ENCODE measurements at regions not wholly inside any gene's neighbourhood (a gene's known extent, or its start where the extent isn't known, plus 50 kb on each side); places are given as distances from the start of the nearest gene placed in this dataset.

- Histone ChIP-seq H2AFZ (ENCODE audit: low read length) (no peak overlapping the region), H3K27ac (ENCODE audit: extremely low read length, insufficient read depth, low read length) (no peak overlapping the region), H4K20me1 (ENCODE audit: insufficient read depth, low read length) (no peaks in the 10 kb centered on the region), H3K36me3 (replicated peaks in 1 of 2; ENCODE audit: control insufficient read depth in 1 of 2, insufficient read depth in 2 of 2, low read length in 2 of 2) (no peaks in the 10 kb centered on the region), H3K9me3 (ENCODE audit: low read length) (no peaks in the 10 kb centered on the region), H3K4me3 (replicated peaks in 1 of 3; ENCODE audit: insufficient read depth in 1 of 3, low read depth in 2 of 3, low read length in 3 of 3) (no peak overlapping the region), H3K27me3 (ENCODE audit: control insufficient read depth in 1 of 2, insufficient read depth in 2 of 2, low read length in 2 of 2) (no peaks in the 10 kb centered on the region; a peak in 1 of 5 replicates), H3K9ac (ENCODE audit: insufficient read depth, low read depth, low read length) (no peak overlapping the region), H3K4me2 (ENCODE audit: low read depth, low read length) (no peak overlapping the region), H3K4me1 (ENCODE audit: insufficient read depth, low read length) (no peaks in the 10 kb centered on the region), H3K79me2 (ENCODE audit: insufficient read depth, low read length) (no peaks in the 10 kb centered on the region)
- ChIA-PET POLR2A (no interaction called here), CTCF (ENCODE audit: low intra/inter-chr PET ratio, low total read pairs) (no interaction called here)
- TF ChIP-seq, protein P1, sequence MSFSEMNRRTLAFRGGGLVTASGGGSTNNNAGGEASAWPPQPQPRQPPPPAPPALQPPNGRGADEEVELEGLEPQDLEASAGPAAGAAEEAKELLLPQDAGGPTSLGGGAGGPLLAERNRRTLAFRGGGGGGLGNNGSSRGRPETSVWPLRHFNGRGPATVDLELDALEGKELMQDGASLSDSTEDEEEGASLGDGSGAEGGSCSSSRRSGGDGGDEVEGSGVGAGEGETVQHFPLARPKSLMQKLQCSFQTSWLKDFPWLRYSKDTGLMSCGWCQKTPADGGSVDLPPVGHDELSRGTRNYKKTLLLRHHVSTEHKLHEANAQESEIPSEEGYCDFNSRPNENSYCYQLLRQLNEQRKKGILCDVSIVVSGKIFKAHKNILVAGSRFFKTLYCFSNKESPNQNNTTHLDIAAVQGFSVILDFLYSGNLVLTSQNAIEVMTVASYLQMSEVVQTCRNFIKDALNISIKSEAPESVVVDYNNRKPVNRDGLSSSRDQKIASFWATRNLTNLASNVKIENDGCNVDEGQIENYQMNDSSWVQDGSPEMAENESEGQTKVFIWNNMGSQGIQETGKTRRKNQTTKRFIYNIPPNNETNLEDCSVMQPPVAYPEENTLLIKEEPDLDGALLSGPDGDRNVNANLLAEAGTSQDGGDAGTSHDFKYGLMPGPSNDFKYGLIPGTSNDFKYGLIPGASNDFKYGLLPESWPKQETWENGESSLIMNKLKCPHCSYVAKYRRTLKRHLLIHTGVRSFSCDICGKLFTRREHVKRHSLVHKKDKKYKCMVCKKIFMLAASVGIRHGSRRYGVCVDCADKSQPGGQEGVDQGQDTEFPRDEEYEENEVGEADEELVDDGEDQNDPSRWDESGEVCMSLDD (CRISPR knock-in tag; IDR thresholded peaks at IDR 0.05; ENCODE audit: borderline replicate concordance): no peak
- no peak for TF ChIP-seq ZNF501 (CRISPR knock-in tag; IDR thresholded peaks at IDR 0.05)
- TF ChIP-seq ZNF431 (CRISPR knock-in tag; IDR thresholded peaks at IDR 0.05; ENCODE audit: borderline replicate concordance, low read depth): no peak
- no peak for TF ChIP-seq BCL6 (CRISPR knock-in tag; IDR thresholded peaks at IDR 0.05)
- no peak for TF ChIP-seq ZNF138 (CRISPR knock-in tag; IDR thresholded peaks at IDR 0.05; ENCODE audit: low read depth)
- no peak for TF ChIP-seq NONO (IDR thresholded peaks at IDR 0.05)
- no peak for TF ChIP-seq NONO (CRISPR knock-in tag; conservative IDR thresholded peaks at IDR 0.05)
- TF ChIP-seq EED (CRISPR knock-in tag; IDR thresholded peaks at IDR 0.05): no peak
- in situ Hi-C loops (cut with HindIII; ENCODE audit: extremely low pct_ligation_motif_present, low pct_unique_long_range_greater_than_20kb): no loop called here
- no peak for FAIRE-seq
- BruUV-seq (replicated peaks): no TSS peak
- ATAC-seq: no peak
- DNase-seq (ENCODE audit: low spot score): no peak
- intact Hi-C loops (cut with micrococcal nuclease; ENCODE audit: unreplicated experiment): no loop called here
- 0% methylated on average over 1 of the region's 1 CpG for WGBS (ENCODE audit: low lambda C conversion rate)
These were observed 218.9 kb upstream of the ISX start for GRCh38 chr22:34847072-34847471.

Data from HepG2 (cell line).